H1 (cell line): ENCODE measurements at regions not wholly inside any gene's neighbourhood (a gene's known extent, or its start where the extent isn't known, plus 50 kb on each side); places are given as distances from the start of the nearest gene placed in this dataset.

Experiments
- CTCF ChIA-PET: fragments of 300-600 bp; sonication (Branson Sonifier 250); formaldehyde crosslinking; loops from one replicate; lab custom pipeline; 2021; ENCODE audit not compliant: partially characterized antibody; lab: Charles Lee
- POLR2A ChIA-PET: fragments of 300-600 bp; sonication (Branson Sonifier 250); formaldehyde crosslinking; loops from one replicate; lab custom pipeline; 2021; ENCODE audit warnings: inconsistent platforms; ENCODE audit not compliant: partially characterized antibody; lab: Charles Lee
- DNase-seq, 2 experiments: peaks; one replicate each; pipeline versions ENCODE4 v3.0.0 to v3.0.0-alpha.2; 2010 to 2022; ENCODE audit warnings: low spot score in 2 of 2, low read depth in 1 of 2, mixed read lengths in 1 of 2
- FAIRE-seq: peaks from 2 replicates; lab custom pipeline; 2011; peaks lifted over from hg19 to GRCh38; lab: Jason Lieb, UNC
- H2AFZ ChIP-seq: 2 replicates; pipeline ENCODE4 v1.8.1; 2012; ENCODE audit warnings: low read length, inconsistent platforms
- H2AK5ac ChIP-seq: 2 replicates; pipeline ENCODE4 v1.6.1; 2013; ENCODE audit warnings: low read depth, low read length
- H2BK120ac ChIP-seq: replicated peaks from 2 replicates; pipeline ENCODE3; 2013; ENCODE audit warnings: low read depth, low read length, inconsistent platforms
- H2BK12ac ChIP-seq: 2 replicates; pipeline ENCODE4 v1.6.1; 2013; ENCODE audit warnings: low read depth, low read length
- H2BK15ac ChIP-seq: 2 replicates; pipeline ENCODE4 v1.6.1; 2013; ENCODE audit warnings: low read length
- H2BK20ac ChIP-seq: 2 replicates; pipeline ENCODE4 v1.6.1; 2013; ENCODE audit warnings: low read length
- H2BK5ac ChIP-seq: 2 replicates; pipeline ENCODE4 v1.6.1; 2013; ENCODE audit warnings: low read depth, low read length
- H3K14ac ChIP-seq: 2 replicates; pipeline ENCODE4 v1.6.1; 2013; ENCODE audit warnings: inconsistent platforms; ENCODE audit not compliant: insufficient read length
- H3K18ac ChIP-seq: 2 replicates; pipeline ENCODE4 v1.6.1; 2013; ENCODE audit warnings: low read length; ENCODE audit errors: extremely low read depth
- H3K23ac ChIP-seq: 2 replicates; pipeline ENCODE4 v1.6.1; 2013; ENCODE audit warnings: inconsistent platforms; ENCODE audit not compliant: insufficient read length
- H3K23me2 ChIP-seq: 2 replicates; pipeline ENCODE4 v1.6.1; 2013; ENCODE audit warnings: low read depth, low read length
- H3K27ac ChIP-seq: 2 replicates; pipeline ENCODE4 v1.6.1; 2011; ENCODE audit warnings: low read depth, low read length, inconsistent platforms
- H3K27me3 ChIP-seq, 4 experiments: replicated peaks in 1 of 4; 1 replicate in 1 of 4; 2 replicates in 3 of 4; pipeline versions ENCODE4 v1.6.1 to v1.8.1; 2011 to 2013; ENCODE audit warnings: low read length in 3 of 4, mild to moderate bottlenecking in 3 of 4, inconsistent platforms in 2 of 4, mixed read lengths in 2 of 4, moderate library complexity in 1 of 4; ENCODE audit not compliant: control insufficient read depth in 3 of 4, insufficient read depth in 3 of 4; ENCODE audit errors: extremely low read depth in 1 of 4
- H3K36me3 ChIP-seq, 4 experiments: 2 replicates each; pipeline versions ENCODE4 v1.6.1 to v1.8.1; 2011 to 2013; ENCODE audit warnings: mild to moderate bottlenecking in 4 of 4, low read length in 3 of 4, moderate library complexity in 2 of 4, control low read depth in 1 of 4, inconsistent platforms in 1 of 4; ENCODE audit not compliant: insufficient read depth in 4 of 4, control insufficient read depth in 2 of 4
- H3K4ac ChIP-seq: replicated peaks from 2 replicates; pipeline ENCODE3; 2013; ENCODE audit warnings: low read length, low read depth, mixed read lengths, inconsistent platforms; ENCODE audit not compliant: insufficient read length
- H3K4me1 ChIP-seq, 4 experiments: replicated peaks in 1 of 4; 1 replicate in 1 of 4; 2 replicates in 3 of 4; pipeline versions ENCODE4 v1.6.1 to v1.8.1; 2011 to 2013; ENCODE audit warnings: low read length in 3 of 4, inconsistent platforms in 2 of 4, mixed read lengths in 1 of 4; ENCODE audit not compliant: insufficient read depth in 4 of 4, control insufficient read depth in 3 of 4
- H3K4me2 ChIP-seq, 2 experiments: 2 replicates each; pipeline versions ENCODE4 v1.6.1 to v1.8.1; 2011 to 2013; ENCODE audit warnings: low read depth in 2 of 2, low read length in 2 of 2, control low read depth in 1 of 2, inconsistent platforms in 1 of 2, mild to moderate bottlenecking in 1 of 2; ENCODE audit not compliant: insufficient read depth in 1 of 2
- H3K4me3 ChIP-seq, 4 experiments: fragments of 200-600, 300-600 bp in 1 of 4; sonication (generic), shearing (Covaris generic), sonication (Bioruptor Twin) in 1 of 4; 2 replicates each; pipeline versions ENCODE4 v1.5.1 to v1.8.1; 2011 to 2016; ENCODE audit warnings: low read length in 4 of 4, low read depth in 3 of 4, control low read depth in 2 of 4, inconsistent platforms in 2 of 4, mild to moderate bottlenecking in 2 of 4, mixed read lengths in 1 of 4, moderate library complexity in 1 of 4; ENCODE audit not compliant: insufficient read depth in 2 of 4; ENCODE audit errors: extremely low read depth in 1 of 4
- H3K56ac ChIP-seq: replicated peaks from 2 replicates; pipeline ENCODE3; 2013; ENCODE audit warnings: low read depth, mild to moderate bottlenecking, mixed read lengths, low read length, inconsistent platforms; ENCODE audit not compliant: insufficient read length
- H3K79me1 ChIP-seq: 2 replicates; pipeline ENCODE4 v1.6.1; 2013; ENCODE audit warnings: low read depth, low read length, control low read depth
- H3K79me2 ChIP-seq, 2 experiments: 2 replicates each; pipeline versions ENCODE4 v1.6.1 to v1.8.1; 2012 to 2013; ENCODE audit warnings: low read length in 2 of 2, mild to moderate bottlenecking in 2 of 2, inconsistent platforms in 1 of 2; ENCODE audit not compliant: insufficient read depth in 2 of 2, control insufficient read depth in 1 of 2
- H3K9ac ChIP-seq, 4 experiments: replicated peaks in 1 of 4; 1 replicate in 1 of 4; 2 replicates in 3 of 4; pipeline versions ENCODE4 v1.6.1 to v1.8.1; 2011 to 2013; ENCODE audit warnings: low read depth in 3 of 4, low read length in 3 of 4, control low read depth in 2 of 4, mild to moderate bottlenecking in 2 of 4, moderate library complexity in 2 of 4, inconsistent platforms in 1 of 4; ENCODE audit errors: extremely low read depth in 1 of 4
- H3K9me3 ChIP-seq, 2 experiments: 2 replicates each; pipeline versions ENCODE4 v1.6.1 to v1.8.1; 2012 to 2013; ENCODE audit warnings: mild to moderate bottlenecking in 2 of 2, moderate library complexity in 2 of 2, control low read depth in 1 of 2, inconsistent platforms in 1 of 2, low read depth in 1 of 2, low read length in 1 of 2, mixed read lengths in 1 of 2; ENCODE audit not compliant: insufficient read depth in 2 of 2
- H4K20me1 ChIP-seq, 2 experiments: replicated peaks in 1 of 2; 2 replicates each; pipeline versions ENCODE3 to v1.8.1; 2011 to 2013; ENCODE audit warnings: inconsistent platforms in 2 of 2, low read length in 2 of 2, mild to moderate bottlenecking in 1 of 2; ENCODE audit not compliant: insufficient read depth in 2 of 2, control insufficient read depth in 1 of 2
- H4K5ac ChIP-seq: 2 replicates; pipeline ENCODE4 v1.6.1; 2013; ENCODE audit warnings: low read length, low read depth, mixed read lengths, inconsistent platforms; ENCODE audit not compliant: insufficient read length
- H4K8ac ChIP-seq: 2 replicates; pipeline ENCODE4 v1.8.0; 2013; ENCODE audit warnings: mild to moderate bottlenecking, moderate library complexity, low read length, inconsistent platforms; ENCODE audit not compliant: insufficient read depth; ENCODE audit errors: extremely low read depth
- H4K91ac ChIP-seq: replicated peaks from 2 replicates; pipeline ENCODE3; 2013; ENCODE audit warnings: low read length, mixed read lengths, inconsistent platforms; ENCODE audit not compliant: insufficient read length
- ASH2L ChIP-seq: fragments of 200-600, 300-600 bp; sonication (generic); IDR thresholded peaks from one replicate; pipeline ENCODE4 v1.7.1; 2017; ENCODE audit warnings: low read length
- BCL11A ChIP-seq, 2 experiments: IDR thresholded peaks; one replicate each; pipeline ENCODE4 v1.6.1; 2011; ENCODE audit warnings: low read depth in 2 of 2, low read length in 2 of 2, mild to moderate bottlenecking in 2 of 2
- BRCA1 ChIP-seq: IDR thresholded peaks from 2 replicates; pipeline ENCODE4 v1.6.1; 2012; ENCODE audit warnings: low read depth, low read length, improper control_type of control experiment
- FOSL1 ChIP-seq: IDR thresholded peaks from 2 replicates; pipeline ENCODE4 v1.6.1; 2011; ENCODE audit warnings: mild to moderate bottlenecking, low read depth, low read length, moderate library complexity; ENCODE audit not compliant: insufficient read depth
- KDM5A ChIP-seq: fragments of 200-600 bp; IDR thresholded peaks from 2 replicates; pipeline ENCODE4 v1.7.1; 2012; ENCODE audit warnings: mild to moderate bottlenecking, low read length, inconsistent platforms, mixed read lengths
- RAD21 ChIP-seq, 2 experiments: IDR thresholded peaks in 1 of 2; conservative IDR thresholded peaks in 1 of 2; 2 replicates each; pipeline ENCODE4 v1.6.1; 2011; ENCODE audit warnings: low read depth in 2 of 2, low read length in 2 of 2, improper control_type of control experiment in 1 of 2, inconsistent platforms in 1 of 2, mild to moderate bottlenecking in 1 of 2, moderate library complexity in 1 of 2
- SP2 ChIP-seq: IDR thresholded peaks from 2 replicates; pipeline ENCODE4 v1.6.1; 2012; ENCODE audit warnings: mild to moderate bottlenecking, low read length, inconsistent platforms
- SP4 ChIP-seq: IDR thresholded peaks from 2 replicates; pipeline ENCODE4 v1.6.1; 2012; ENCODE audit warnings: low read length, inconsistent platforms
- TAF7 ChIP-seq: optimal IDR thresholded peaks from 2 replicates; pipeline ENCODE3; 2011; ENCODE audit warnings: low read depth, mild to moderate bottlenecking, inconsistent platforms, low read length, moderate library complexity, borderline replicate concordance
- YY1 ChIP-seq: IDR thresholded peaks from 2 replicates; pipeline ENCODE4 v1.6.1; 2011; ENCODE audit warnings: low read depth, mild to moderate bottlenecking, low read length
- WGBS, 2 experiments: shearing (Covaris generic) in 1 of 2; methylation state at CpG; one replicate each; pipeline versions ENCODE4 v1.1.6 to v1.1.7; 2013 to 2015; ENCODE audit warnings: low lambda C conversion rate in 2 of 2, mixed read lengths in 2 of 2, inconsistent platforms in 1 of 2, low coverage in 1 of 2, missing lambda C conversion rate in 1 of 2; ENCODE audit not compliant: insufficient replicate concordance in 2 of 2, insufficient coverage in 1 of 2, insufficient read length in 1 of 2; ENCODE audit errors: extremely low coverage in 1 of 2, missing lambda C conversion rate in 1 of 2; 5-methylcytosine and 5-hydroxymethylcytosine counted together
- TF ChIP-seq, protein P1 (sequence below): IDR thresholded peaks from 2 replicates; pipeline ENCODE4 v1.6.1; 2011; ENCODE audit warnings: low read depth, mild to moderate bottlenecking, low read length; ENCODE audit not compliant: insufficient read depth

GRCh38 chr11:116329354-116330090 is 443.3 kb downstream of the BUD13 start:
- H3K27ac ChIP-seq, result no peak overlapping the region
- H3K79me2 ChIP-seq, result no peaks in the 10 kb centered on the region
- no peak overlapping the region for H3K18ac ChIP-seq
- H4K20me1 ChIP-seq, result no peaks in the 10 kb centered on the region
- H4K91ac ChIP-seq, result no peak overlapping the region
- no peaks in the 10 kb centered on the region; a peak in 1 of 7 replicates for H3K27me3 ChIP-seq
- no peaks in the 10 kb centered on the region for H3K36me3 ChIP-seq
- no peak overlapping the region for H3K9ac ChIP-seq
- H2AK5ac ChIP-seq, result no peak overlapping the region
- H3K4me2 ChIP-seq, result no peak overlapping the region
- ChIA-PET CTCF (interaction anchor here (1.0 to 1.7 kb wide), 4 partner anchors 10 to 28 kb away, joined by 3 to 5 read pairs (median 4); no protein-coding TSS in a partner anchor), POLR2A (no interaction called here)
- 0 out of 2 replicates have a peak, but pooled peaks cover 3% of the 10 kb centered on the region for H3K79me1 ChIP-seq
- DNase-seq (no peak), FAIRE-seq (no peak)
- no peak overlapping the region for H3K23ac ChIP-seq
- H3K4ac ChIP-seq, result no peak overlapping the region
- no peak overlapping the region for H2AFZ ChIP-seq
- no peak overlapping the region for H2BK5ac ChIP-seq
- H2BK15ac ChIP-seq, result no peak overlapping the region
- no peak overlapping the region for H4K5ac ChIP-seq
- peaks cover 0 to 2% (median under 1%) of the 10 kb centered on the region in 4 experiments; a peak in 4 of 7 replicates for H3K4me1 ChIP-seq
- no peak overlapping the region for H2BK12ac ChIP-seq
- 89% methylated on average over 9 of the region's 9 CpGs; no CpG with 5 or more reads in 1 of the 2 experiments for WGBS, 2 experiments
- H3K23me2 ChIP-seq, result no peaks in the 10 kb centered on the region; the same call in 1 of the 2 replicates
- H2BK120ac ChIP-seq, result no peak overlapping the region
- no peaks in the 10 kb centered on the region for H3K9me3 ChIP-seq
- no peak overlapping the region for H3K14ac ChIP-seq
- no peak overlapping the region for H4K8ac ChIP-seq
- no peak overlapping the region for H2BK20ac ChIP-seq
- no peak overlapping the region for H3K56ac ChIP-seq
- no peak overlapping the region for H3K4me3 ChIP-seq
- no peak for TF ChIP-seq BCL11A (IDR thresholded peaks at IDR 0.05; ENCODE audit: low read depth in 2 of 2, low read length in 2 of 2)
- TF ChIP-seq SP2, result no peak
- no peak for TF ChIP-seq RAD21 (IDR thresholded peaks at IDR 0.05 in 1 of 2, conservative IDR thresholded peaks at IDR 0.05 in 1 of 2; ENCODE audit: low read depth in 2 of 2, low read length in 2 of 2)
- TF ChIP-seq BRCA1, result no peak
- TF ChIP-seq, protein P1, sequence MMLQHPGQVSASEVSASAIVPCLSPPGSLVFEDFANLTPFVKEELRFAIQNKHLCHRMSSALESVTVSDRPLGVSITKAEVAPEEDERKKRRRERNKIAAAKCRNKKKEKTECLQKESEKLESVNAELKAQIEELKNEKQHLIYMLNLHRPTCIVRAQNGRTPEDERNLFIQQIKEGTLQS, result no peak
- no peak for TF ChIP-seq YY1
- TF ChIP-seq TAF7, result no peak
- no peak for TF ChIP-seq ASH2L
- no peak for TF ChIP-seq FOSL1
- TF ChIP-seq KDM5A, result no peak
- TF ChIP-seq SP4, result no peak
